ENCODE measurements at regions not wholly inside any gene's neighbourhood (a gene's known extent, or its start where the extent isn't known, plus 50 kb on each side); places are given as distances from the start of the nearest gene placed in this dataset.

DNA sequence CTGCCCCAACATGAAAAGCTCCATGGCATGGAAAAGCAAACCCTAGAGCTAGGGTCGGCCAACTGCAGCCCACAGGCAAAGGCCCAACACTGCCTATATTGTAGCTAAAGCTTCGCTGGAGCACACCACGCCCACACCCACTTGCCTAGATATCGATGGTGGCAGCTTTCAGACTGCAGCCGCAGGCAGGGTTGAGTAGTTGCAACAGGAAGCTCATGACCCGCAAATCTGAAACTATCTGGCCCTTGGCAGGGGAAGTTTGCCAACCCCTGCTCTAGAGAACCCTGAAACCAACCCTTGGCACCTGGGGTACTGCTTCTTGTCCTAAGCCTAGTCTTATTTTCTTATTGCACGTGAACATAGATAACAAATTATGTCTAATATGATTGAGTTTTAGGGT lies 250.0 kb downstream of the SOX11 start:
- DNase-seq (ENCODE audit: low read depth): no peak
- H3K4me3 ChIP-seq (ENCODE audit: low read depth, low read length): no peak overlapping the region
- TF ChIP-seq CTCF (IDR thresholded peaks at IDR 0.05; ENCODE audit: control insufficient read depth, extremely low read depth, insufficient read depth): no peak

GRCh38 chr2:5945742-5946141 lies 253.6 kb downstream of the SOX11 start:
- no peak for DNase-seq (ENCODE audit: low read depth)
- H3K4me3 ChIP-seq (ENCODE audit: low read depth, low read length): no peak overlapping the region
- no peak for TF ChIP-seq CTCF (IDR thresholded peaks at IDR 0.05; ENCODE audit: control insufficient read depth, extremely low read depth, insufficient read depth)

DNA sequence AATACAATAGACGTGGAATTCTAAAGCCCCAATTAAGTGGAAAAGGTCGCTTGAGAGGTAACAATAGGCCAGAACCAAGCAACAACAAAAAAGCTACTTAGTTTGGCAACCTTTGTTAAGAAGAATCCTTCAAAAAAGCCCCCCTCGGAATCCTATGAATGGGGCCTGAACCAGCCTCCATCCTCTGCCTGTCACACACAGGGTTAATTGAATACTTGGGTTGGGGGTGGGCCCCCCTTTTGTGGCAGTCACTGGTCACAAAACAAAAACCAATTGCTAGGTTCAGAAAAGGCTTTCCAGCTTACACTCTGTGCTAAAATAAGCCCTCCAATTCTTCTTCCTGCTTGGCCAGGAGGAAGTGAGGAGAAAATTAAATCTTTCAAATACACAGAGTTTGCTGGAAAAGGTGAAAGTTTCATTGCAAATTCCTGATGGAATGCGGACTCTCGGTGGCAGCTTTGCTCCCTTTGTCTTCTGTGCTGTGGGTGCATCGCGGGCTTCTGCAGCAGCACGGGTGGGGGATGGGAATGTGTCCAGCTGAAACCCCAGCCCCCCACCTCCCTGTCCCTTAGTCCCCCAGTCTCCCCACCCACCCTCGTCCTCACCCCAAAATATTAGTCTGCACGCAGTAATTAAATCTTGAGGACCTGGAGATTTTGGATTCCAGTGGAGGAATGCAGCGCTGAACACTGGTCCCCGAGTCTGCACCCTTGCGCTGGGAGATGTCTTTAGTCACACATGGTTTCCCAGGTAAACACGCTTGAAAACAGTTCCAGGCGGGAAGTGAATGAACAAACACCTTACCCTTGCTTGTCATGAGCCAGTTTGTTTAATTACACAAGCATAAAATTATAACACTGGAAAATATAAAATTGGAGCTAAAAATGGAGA lies 254.3 kb downstream of the SOX11 start:
- no peak for TF ChIP-seq CTCF (IDR thresholded peaks at IDR 0.05; ENCODE audit: control insufficient read depth, extremely low read depth, insufficient read depth)
- no peak overlapping the region for H3K4me3 ChIP-seq (ENCODE audit: low read depth, low read length)
- DNase-seq (ENCODE audit: low read depth): no peak

- TF ChIP-seq CTCF (IDR thresholded peaks at IDR 0.05; ENCODE audit: control insufficient read depth, extremely low read depth, insufficient read depth): no peak
- DNase-seq (ENCODE audit: low read depth): no peak
- H3K4me3 ChIP-seq (ENCODE audit: low read depth, low read length): no peak overlapping the region
Observed at GRCh38 chr2:5950736-5951135, 258.6 kb downstream of the SOX11 start.

DNA sequence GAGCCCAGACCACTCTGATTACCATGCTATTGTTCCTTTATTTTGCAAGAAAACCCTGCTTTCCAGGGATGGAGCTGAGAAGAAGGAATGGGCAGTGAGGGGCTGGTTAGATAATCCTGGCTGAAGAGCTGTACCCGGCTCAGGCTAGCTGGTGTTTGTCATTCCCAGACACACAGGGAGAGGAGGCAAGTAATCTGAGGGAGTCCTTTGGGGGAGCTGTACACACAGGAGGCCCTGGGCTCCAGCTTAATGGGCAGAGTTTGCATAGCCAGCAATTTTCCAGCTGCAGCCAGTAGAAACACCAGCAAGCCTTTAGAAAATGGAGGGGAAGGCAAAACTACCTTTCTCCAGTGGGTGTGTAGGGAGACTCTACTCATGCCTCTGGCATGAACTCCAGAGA lies 259.3 kb downstream of the SOX11 start:
- DNase-seq (ENCODE audit: low read depth): no peak
- no peak overlapping the region for H3K4me3 ChIP-seq (ENCODE audit: low read depth, low read length)
- no peak for TF ChIP-seq CTCF (IDR thresholded peaks at IDR 0.05; ENCODE audit: control insufficient read depth, extremely low read depth, insufficient read depth)

GRCh38 chr2:5953525-5953924 lies 261.3 kb downstream of the SOX11 start:
- H3K4me3 ChIP-seq (ENCODE audit: low read depth, low read length): no peak overlapping the region
- no peak for TF ChIP-seq CTCF (IDR thresholded peaks at IDR 0.05; ENCODE audit: control insufficient read depth, extremely low read depth, insufficient read depth)
- no peak for DNase-seq (ENCODE audit: low read depth)

- no peak overlapping the region for H3K4me3 ChIP-seq (ENCODE audit: low read depth, low read length)
- DNase-seq (ENCODE audit: low read depth): no peak
- no peak for TF ChIP-seq CTCF (IDR thresholded peaks at IDR 0.05; ENCODE audit: control insufficient read depth, extremely low read depth, insufficient read depth)
Observed at GRCh38 chr2:5954509-5954908, 262.3 kb downstream of the SOX11 start.
